HG03521 (cell line): ENCODE measurements at regions not wholly inside any gene's neighbourhood (a gene's known extent, or its start where the extent isn't known, plus 50 kb on each side); places are given as distances from the start of the nearest gene placed in this dataset.

Experiments used
- ATAC-seq: cut with Tn5 transposase; IDR thresholded peaks from one replicate; pipeline ENCODE4 v1.9.1; 2021; ENCODE audit warnings: mild to moderate bottlenecking, moderate library complexity; ENCODE audit not compliant: unreplicated experiment

- ATAC-seq: no peak
Measured at GRCh38 chr5:2306711-2307110, 424.0 kb upstream of the IRX4 start.

GRCh38 chr5:2303431-2304100, 420.8 kb upstream of the IRX4 start:
- no peak for ATAC-seq

DNA sequence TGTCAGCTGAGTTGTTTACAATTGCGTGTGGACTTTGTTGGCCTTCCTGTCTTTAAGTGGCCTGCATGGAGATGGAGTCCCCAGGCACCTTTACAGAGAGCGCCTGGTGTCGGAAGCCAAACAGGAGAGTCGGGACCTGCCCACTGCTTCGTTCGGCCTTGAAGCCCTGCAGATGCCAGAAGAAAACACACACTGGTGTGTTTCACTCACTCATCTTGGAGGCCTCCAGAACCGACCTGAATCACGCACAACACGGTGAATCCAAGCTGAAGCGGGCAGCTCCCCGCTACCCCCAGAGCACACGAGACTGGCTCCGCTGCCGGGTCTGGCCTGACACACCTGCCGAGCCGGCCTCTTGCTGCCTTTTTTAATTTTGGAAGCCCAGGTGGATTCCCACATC, 419.4 kb upstream of the IRX4 start:
- no peak for ATAC-seq

DNA sequence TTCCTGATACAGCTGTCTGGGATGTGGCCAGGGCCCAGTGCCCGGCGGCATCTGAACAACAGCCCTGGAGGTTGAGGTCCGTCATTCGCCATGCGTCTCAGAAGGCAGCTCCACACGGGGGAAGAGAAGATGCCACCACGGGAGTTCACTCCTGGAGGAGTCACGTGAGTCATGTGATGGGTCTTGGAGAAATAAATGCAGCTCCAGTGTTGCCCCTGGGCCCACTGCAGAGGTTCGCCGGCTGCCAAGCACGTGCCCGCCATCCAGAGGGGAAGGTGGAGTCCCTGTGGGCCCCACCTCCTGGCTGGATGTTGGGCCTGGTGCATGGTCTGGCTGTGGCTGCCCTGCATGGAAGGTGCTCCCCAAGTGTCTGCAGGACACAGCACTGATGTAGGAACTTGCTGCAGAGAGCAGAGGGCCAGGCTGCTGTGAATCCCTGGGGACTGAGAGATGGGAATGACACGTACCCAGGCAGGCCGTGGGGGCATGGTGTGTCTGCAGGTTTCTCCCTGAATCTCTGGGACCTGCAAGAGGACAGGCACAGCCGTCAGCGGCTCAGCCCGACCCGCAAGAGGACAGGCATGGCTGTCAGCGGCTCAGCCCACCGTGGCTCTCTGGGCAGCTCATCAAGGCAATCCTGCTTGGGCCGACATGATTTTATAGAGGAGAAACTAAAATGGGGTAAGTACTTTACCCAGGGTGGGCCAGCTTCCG, 418.3 kb upstream of the IRX4 start:
- ATAC-seq: no peak

DNA sequence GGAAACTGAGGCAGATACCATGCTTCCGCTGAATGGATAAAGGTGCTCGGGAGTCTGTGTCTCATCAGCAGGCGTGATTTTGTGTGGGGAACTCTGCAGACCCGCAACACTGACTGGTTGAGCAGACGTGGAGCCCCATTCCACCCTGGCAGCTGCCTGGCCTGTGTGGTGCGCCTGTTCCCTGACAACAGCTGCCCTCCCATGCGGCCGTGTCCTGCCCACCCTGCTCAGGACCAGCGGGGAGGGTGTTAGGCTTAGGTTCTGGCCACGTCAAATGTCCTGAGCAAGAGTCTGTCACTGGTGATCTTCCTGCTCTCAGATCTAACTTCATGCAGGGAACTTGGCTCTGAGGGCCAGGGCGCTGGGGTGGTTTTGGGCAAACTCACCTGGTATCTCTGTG, 417.7 kb upstream of the IRX4 start:
- ATAC-seq: no peak

- no peak for ATAC-seq
Measured at GRCh38 chr5:2299388-2300220, 416.9 kb upstream of the IRX4 start.

GRCh38 chr5:2298781-2299180, 416.1 kb upstream of the IRX4 start:
- no peak for ATAC-seq

- ATAC-seq: no peak
Measured at GRCh38 chr5:2297991-2298390, 415.3 kb upstream of the IRX4 start.

DNA sequence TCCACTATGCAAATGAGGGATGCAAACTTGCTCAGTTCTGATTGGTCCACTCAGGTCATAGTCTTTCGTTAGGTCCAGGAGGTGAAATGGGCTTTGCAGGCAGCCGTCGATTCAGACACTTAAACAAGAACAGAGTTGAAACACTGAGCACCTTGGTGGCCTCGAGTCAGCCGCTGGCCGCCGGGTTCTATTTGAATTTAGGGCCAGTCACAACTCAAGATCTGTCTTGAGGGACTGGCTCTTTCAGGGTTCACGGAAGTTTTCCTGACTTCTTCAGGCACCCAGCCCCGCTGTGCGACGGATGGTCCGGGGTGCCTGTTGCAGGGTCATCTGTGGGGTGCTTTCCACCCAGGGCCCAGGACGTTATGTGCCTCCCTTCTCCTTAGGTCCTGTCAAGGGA, 412.8 kb upstream of the IRX4 start:
- ATAC-seq: no peak

DNA sequence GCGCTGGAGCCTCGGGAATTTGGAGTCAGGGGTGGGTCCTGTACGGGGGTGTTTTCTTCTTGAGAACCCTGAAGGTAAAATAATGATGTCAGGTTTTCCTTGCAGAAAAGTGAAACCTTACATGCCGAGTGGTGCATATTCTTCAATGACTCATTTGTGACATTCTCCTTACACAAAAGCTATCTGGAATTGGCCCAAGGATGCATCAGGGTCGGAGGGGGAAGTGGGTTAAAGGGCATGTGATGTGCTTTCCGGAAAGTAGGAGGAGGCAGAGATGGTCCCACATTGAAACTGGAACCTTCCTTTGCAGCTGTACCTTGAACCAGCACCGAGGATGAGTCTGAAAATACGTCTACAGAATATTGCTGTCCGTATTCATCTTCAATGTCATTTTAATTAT, 411.2 kb upstream of the IRX4 start:
- no peak for ATAC-seq

DNA sequence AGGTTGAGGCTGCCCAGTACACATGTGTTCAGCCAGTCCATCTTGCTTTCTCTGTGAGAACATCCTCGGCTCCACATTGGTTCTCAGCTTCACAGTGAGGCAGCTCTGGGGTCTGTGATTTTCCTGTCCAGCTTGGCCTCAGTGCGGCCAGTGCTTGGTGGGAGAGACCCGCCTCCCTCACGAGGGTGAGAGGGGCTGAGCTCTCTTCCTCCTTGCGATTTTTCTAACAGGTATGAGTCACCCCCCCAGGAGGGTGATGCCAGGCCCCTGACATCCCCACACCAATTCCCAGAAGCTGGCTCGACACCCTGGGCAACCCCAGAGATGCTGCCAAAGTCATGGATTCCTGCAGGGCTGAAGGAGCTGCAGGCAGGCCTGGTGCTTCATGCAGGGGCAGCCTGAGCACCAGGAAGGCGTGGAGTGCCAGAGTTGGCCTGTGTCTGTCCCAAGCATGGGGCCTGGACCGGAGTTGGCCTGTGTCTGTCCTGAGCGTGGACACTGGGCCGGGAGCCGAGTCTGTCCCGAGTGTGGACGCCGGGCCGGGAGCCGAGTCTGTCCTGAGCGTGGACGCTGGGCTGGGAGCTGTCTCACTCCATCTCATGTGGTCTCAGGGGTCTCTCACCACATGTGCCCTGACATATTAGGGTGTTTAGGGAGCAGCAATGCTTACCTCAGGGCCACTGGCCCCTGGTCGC, 408.6 kb upstream of the IRX4 start:
- ATAC-seq: no peak

- ATAC-seq: no peak
Measured at GRCh38 chr5:2289380-2289779, 406.7 kb upstream of the IRX4 start.

DNA sequence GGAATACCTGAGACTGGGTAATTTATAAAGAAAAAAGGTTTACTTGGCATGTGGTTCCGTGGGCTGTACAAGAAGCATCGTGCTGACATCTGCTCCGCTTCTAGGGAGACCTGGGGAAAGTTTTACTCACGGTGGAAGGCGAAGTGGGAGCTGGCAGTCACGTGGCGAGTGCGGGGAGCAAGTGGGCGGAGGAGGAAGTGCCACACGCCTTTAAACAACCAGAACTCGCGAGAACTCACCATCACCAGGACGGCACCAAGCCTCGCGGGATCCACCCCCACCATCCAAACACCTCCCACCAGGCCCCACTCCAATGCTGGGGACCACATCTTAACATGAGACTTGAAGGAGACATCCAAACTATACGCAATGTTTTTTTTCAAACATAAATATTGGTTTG, 406.2 kb upstream of the IRX4 start:
- no peak for ATAC-seq

- ATAC-seq: no peak
Measured at GRCh38 chr5:2288466-2288865, 405.7 kb upstream of the IRX4 start.

- ATAC-seq: no peak
Measured at GRCh38 chr5:2286250-2286649, 403.5 kb upstream of the IRX4 start.

DNA sequence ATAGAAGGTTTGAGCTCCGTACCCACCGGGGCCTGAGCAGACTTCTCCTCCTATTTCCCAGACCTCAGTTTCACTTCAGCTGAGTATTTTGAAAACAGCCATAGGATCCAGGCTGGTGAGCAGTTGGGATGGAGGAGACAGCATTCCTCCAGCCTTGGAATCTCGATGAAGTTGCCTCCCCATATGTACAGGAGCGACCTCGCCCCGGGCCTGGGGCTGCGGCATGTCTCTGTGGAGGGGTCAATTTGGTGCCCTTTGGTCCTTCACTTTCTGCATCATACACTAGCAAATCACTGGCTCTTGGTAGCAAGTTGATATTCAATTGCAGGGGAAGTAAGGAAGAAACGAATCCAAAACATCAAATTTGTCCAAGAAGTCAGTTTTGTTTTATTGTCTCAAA, 402.0 kb upstream of the IRX4 start:
- ATAC-seq: no peak

DNA sequence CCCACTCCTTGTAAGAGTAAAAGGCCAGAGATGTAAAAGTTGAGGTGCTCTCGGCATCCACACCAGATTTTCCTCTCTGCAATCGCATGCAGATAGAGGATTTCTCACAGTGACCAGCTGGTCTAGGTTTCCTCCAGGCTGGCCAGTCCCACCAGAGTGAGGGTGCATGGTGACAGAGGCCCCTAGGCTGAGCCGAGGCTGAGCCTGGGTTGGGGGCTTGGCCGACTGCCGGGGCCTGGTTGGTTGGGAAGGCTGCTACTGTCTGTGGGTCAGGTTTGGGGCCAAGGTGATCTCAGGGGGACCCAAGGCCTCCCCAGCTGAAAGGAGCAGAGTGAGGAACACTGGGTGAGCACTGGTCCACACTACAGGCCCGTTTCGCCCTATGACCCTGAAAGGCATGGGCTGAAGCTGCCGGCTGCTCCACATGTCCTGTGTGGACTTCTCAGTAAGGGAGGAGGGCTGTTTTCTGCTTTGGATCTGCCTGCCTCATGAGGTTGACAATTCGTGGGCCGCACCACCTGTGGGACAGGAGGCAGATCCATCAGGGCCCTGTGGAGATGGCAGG, 400.8 kb upstream of the IRX4 start:
- ATAC-seq: no peak

GRCh38 chr5:2282893-2283292, 400.2 kb upstream of the IRX4 start:
- ATAC-seq: no peak

DNA sequence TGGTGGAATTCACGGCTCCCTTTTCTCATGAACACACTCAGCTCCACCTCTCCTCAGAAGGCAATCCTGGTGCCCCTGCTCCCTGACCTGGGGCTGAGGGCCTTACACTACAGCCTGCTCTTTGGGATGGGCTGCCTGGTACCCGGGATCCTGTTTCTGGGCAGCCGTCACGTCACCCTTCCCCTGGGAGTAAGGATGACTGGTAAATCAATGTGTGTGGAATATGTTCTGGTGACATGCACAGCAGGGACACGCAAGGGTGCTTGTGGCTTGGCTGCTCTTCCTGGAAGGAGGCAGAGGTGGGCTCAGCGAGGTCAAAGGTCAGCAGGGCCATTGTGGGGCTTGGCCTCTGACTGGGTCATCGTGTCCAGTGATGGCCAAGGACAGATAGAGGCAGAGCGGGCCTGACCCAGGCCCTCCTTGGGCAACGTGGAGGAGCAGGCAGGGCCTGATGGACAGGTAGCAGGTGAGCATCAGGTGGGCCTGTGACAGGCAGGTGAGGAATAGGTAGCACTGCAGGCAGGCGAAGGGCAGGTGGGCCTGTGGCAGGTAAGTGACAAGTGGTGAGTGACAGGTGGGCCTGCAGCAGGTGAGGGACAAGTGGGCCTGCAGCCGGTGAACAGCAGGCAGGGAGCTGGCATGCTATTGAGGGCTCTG, 399.4 kb upstream of the IRX4 start:
- no peak for ATAC-seq

DNA sequence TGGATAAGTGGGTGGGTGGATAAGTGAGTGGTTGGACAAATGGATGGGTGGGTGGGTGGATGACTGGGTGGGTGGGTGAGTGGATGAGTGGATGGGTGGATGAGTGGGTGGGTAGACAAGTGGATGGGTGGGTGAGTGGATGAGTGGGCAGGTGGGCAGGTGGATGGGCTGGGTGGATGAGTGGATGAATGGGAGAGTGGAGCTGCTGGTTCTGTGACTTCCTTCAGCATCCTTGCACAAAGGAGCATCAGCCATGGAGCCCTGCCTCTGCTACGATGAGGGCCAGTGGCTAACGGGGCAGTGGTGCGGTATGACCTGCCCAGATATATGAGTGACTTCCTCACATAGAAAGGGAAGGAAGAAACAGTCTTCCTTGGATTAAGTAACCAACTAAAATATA, 398.7 kb upstream of the IRX4 start:
- ATAC-seq: no peak

DNA sequence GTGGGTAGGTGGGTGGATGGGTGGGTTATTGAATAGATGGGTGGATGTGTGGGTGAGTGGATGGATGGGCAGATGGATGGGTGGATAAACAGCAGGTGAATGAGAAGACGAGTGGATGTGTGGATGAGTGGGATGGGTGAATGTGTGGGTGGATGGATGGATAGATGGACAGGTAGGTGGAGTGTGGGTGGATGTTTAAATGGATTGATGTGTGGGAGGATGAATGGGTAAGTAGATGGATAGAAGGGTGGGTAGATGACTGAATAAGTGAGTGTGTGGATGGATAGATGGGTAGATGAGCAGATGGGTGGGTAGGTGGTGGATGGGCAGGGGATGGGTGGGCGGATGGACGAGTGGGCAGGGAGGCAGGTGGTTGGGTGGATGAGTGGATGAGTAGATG, 397.6 kb upstream of the IRX4 start:
- no peak for ATAC-seq
